PFSK-1 (cell line): ENCODE measurements at regions not wholly inside any gene's neighbourhood (a gene's known extent, or its start where the extent isn't known, plus 50 kb on each side); places are given as distances from the start of the nearest gene placed in this dataset.

Experiments
- POLR2AphosphoS5 ChIP-seq: IDR thresholded peaks from 2 replicates; pipeline ENCODE4 v1.6.1; 2012; ENCODE audit warnings: low read depth, mild to moderate bottlenecking, control low read depth, low read length, moderate library complexity
- TF ChIP-seq, protein P1 (sequence below), 2 experiments: IDR thresholded peaks; 2 replicates each; pipeline versions ENCODE4 v1.6.1 to v1.8.0; 2011 to 2012; ENCODE audit warnings: low read depth in 2 of 2, low read length in 2 of 2, control low read depth in 1 of 2, inconsistent platforms in 1 of 2, mild to moderate bottlenecking in 1 of 2, moderate library complexity in 1 of 2; ENCODE audit not compliant: insufficient read depth in 1 of 2

DNA sequence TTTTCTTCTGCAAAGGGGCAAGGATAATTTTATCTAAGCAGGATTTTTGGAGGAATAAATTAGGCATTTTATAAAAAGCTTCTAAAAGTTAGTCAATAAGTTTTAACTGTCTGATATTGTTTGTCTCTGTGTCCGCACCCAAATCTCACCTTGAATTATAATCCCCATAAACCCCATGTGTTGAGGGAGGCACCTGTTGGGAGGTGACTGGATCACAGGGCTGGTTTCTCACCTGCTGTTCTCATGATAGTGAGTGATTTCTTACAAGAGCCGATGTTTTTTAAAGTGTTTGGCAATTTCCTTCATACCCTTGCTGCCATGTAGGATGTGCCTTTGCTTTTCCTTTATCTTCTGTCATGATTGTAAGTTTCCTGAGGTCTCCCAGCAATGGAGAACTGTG lies 481.4 kb downstream of the GBA3 start:
- TF ChIP-seq POLR2AphosphoS5: no peak
- TF ChIP-seq, protein P1, sequence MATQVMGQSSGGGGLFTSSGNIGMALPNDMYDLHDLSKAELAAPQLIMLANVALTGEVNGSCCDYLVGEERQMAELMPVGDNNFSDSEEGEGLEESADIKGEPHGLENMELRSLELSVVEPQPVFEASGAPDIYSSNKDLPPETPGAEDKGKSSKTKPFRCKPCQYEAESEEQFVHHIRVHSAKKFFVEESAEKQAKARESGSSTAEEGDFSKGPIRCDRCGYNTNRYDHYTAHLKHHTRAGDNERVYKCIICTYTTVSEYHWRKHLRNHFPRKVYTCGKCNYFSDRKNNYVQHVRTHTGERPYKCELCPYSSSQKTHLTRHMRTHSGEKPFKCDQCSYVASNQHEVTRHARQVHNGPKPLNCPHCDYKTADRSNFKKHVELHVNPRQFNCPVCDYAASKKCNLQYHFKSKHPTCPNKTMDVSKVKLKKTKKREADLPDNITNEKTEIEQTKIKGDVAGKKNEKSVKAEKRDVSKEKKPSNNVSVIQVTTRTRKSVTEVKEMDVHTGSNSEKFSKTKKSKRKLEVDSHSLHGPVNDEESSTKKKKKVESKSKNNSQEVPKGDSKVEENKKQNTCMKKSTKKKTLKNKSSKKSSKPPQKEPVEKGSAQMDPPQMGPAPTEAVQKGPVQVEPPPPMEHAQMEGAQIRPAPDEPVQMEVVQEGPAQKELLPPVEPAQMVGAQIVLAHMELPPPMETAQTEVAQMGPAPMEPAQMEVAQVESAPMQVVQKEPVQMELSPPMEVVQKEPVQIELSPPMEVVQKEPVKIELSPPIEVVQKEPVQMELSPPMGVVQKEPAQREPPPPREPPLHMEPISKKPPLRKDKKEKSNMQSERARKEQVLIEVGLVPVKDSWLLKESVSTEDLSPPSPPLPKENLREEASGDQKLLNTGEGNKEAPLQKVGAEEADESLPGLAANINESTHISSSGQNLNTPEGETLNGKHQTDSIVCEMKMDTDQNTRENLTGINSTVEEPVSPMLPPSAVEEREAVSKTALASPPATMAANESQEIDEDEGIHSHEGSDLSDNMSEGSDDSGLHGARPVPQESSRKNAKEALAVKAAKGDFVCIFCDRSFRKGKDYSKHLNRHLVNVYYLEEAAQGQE (IDR thresholded peaks at IDR 0.05; ENCODE audit: insufficient read depth in 1 of 2, low read depth in 2 of 2, low read length in 2 of 2): no peak
